ENCODE measurements at regions not wholly inside any gene's neighbourhood (a gene's known extent, or its start where the extent isn't known, plus 50 kb on each side); places are given as distances from the start of the nearest gene placed in this dataset.
A peak's percentile ranks its signal among the peaks of the same experiment; 100 is the strongest.

GRCh38 chr19:27765397-27765796 is 1447.6 kb downstream of the UQCRFS1 start:
- H3K27ac ChIP-seq = no peak overlapping the region
- no peak for DNase-seq
- no peaks in the 10 kb centered on the region for H3K36me3 ChIP-seq
- 79 to 88% methylated on average over 7 of the region's 7 CpGs for WGBS, 2 donors
- no peak overlapping the region for H3K4me3 ChIP-seq
- TF ChIP-seq POLR2AphosphoS5 (IDR thresholded peaks at IDR 0.05) (no peak), POLR2A (IDR thresholded peaks at IDR 0.05) (no peak), CTCF (IDR thresholded peaks at IDR 0.05) (no peak), EP300 (IDR thresholded peaks at IDR 0.05) (no peak)
- H3K4me1 ChIP-seq = no peaks in the 10 kb centered on the region
- intact Hi-C loops (cut with DNase I) = no loop called here
- peaks cover 0 to 57% (median under 1%) of the 10 kb centered on the region in 4 donors for H3K9me3 ChIP-seq
- H3K27me3 ChIP-seq = no peaks in the 10 kb centered on the region

DNA sequence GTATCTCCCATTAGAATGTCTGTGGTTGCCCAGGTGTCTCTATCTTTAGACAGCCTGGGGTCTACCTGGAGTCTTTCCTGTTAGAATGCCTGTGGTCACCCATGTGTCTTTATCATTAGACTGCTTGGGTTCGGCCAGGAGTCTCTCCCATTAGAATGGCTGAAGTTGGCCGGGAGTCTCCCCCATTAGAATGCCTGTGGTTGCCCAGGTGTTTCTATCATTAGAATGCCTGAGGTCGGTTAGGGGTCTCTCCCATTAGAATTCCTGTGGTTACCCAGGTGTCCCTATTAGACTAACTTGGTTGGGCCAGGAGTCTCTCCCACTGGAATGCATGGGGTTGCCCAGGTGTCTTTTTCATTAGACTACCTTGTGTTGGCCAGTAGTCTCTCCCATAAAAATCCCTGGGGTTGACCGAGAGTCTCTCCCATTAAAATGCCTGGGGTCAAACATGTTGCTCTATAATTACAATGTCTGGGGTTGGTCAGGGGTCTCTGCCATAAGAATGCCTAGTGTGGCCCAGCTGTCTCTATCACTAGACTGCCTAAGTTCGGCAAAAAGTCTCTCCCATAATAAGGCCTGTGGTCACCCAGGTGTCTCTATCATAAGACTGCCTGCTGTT is 1448.7 kb downstream of the UQCRFS1 start:
- Histone ChIP-seq H3K27ac (no peak overlapping the region), H3K36me3 (no peaks in the 10 kb centered on the region), H3K9me3 (peaks cover 0 to 60% (median under 1%) of the 10 kb centered on the region in 4 donors), H3K27me3 (no peaks in the 10 kb centered on the region), H3K4me1 (no peaks in the 10 kb centered on the region), H3K4me3 (no peak overlapping the region)
- no peak for TF ChIP-seq POLR2AphosphoS5 (IDR thresholded peaks at IDR 0.05)
- no peak for TF ChIP-seq CTCF (IDR thresholded peaks at IDR 0.05)
- TF ChIP-seq EP300 (IDR thresholded peaks at IDR 0.05) = no peak
- TF ChIP-seq POLR2A (IDR thresholded peaks at IDR 0.05) = no peak
- intact Hi-C loops (cut with DNase I) = no loop called here
- no peak for DNase-seq
- 92 to 93% methylated on average over 5 of the region's 5 CpGs for WGBS, 2 donors

- Histone ChIP-seq H3K27me3 (no peaks in the 10 kb centered on the region), H3K36me3 (no peaks in the 10 kb centered on the region), H3K9me3 (peaks cover 0 to 52% (median under 1%) of the 10 kb centered on the region in 4 donors), H3K4me1 (no peaks in the 10 kb centered on the region), H3K27ac (no peak overlapping the region), H3K4me3 (no peak overlapping the region)
- DNase-seq = peak; percentile 0
- intact Hi-C loops (cut with DNase I) = no loop called here
- 77 to 83% methylated on average over 4 of the region's 4 CpGs for WGBS, 2 donors
- TF ChIP-seq POLR2AphosphoS5 (IDR thresholded peaks at IDR 0.05) (no peak), POLR2A (IDR thresholded peaks at IDR 0.05) (no peak), EP300 (IDR thresholded peaks at IDR 0.05) (no peak), CTCF (IDR thresholded peaks at IDR 0.05) (no peak)
Observed at GRCh38 chr19:27762933-27763332, 1450.0 kb downstream of the UQCRFS1 start.

GRCh38 chr19:27759896-27760295 is 1453.1 kb downstream of the UQCRFS1 start:
- no peak overlapping the region for H3K27ac ChIP-seq
- WGBS, 2 donors = 90 to 93% methylated on average over 6 of the region's 6 CpGs
- no peaks in the 10 kb centered on the region for H3K36me3 ChIP-seq
- intact Hi-C loops (cut with DNase I) = no loop called here
- no peaks in the 10 kb centered on the region for H3K4me1 ChIP-seq
- TF ChIP-seq EP300 (IDR thresholded peaks at IDR 0.05) = no peak
- no peak for TF ChIP-seq POLR2AphosphoS5 (IDR thresholded peaks at IDR 0.05)
- no peak for TF ChIP-seq CTCF (IDR thresholded peaks at IDR 0.05)
- no peak for TF ChIP-seq POLR2A (IDR thresholded peaks at IDR 0.05)
- no peaks in the 10 kb centered on the region for H3K27me3 ChIP-seq
- peaks cover 0 to 33% (median 0%) of the 10 kb centered on the region in 4 donors for H3K9me3 ChIP-seq
- DNase-seq = peak; percentile 32
- no peak overlapping the region for H3K4me3 ChIP-seq

Data from sigmoid colon (tissue), 6 donors.